ENCODE measurements at regions not wholly inside any gene's neighbourhood (a gene's known extent, or its start where the extent isn't known, plus 50 kb on each side); places are given as distances from the start of the nearest gene placed in this dataset.

DNA sequence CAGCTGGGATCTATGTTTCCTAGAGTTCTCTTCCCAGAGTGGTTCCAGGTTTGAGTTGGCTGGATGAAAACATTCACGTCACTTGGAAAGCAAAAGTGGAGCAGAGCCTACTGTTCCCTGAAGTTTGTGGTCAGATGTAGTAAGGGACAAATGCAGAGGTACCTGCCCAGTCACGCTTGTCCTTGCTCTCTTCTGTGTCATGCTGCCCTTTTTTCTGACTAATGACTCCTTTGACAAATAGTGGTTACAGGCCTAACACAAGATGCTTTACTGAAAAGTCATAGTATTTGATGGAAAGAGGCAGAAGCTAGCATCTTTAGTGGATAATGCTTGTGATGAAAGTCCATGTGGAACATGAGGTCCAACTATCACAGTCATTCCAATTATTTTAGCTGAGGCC is 881.4 kb upstream of the B3GALT2 start:
- TF ChIP-seq, protein P1, sequence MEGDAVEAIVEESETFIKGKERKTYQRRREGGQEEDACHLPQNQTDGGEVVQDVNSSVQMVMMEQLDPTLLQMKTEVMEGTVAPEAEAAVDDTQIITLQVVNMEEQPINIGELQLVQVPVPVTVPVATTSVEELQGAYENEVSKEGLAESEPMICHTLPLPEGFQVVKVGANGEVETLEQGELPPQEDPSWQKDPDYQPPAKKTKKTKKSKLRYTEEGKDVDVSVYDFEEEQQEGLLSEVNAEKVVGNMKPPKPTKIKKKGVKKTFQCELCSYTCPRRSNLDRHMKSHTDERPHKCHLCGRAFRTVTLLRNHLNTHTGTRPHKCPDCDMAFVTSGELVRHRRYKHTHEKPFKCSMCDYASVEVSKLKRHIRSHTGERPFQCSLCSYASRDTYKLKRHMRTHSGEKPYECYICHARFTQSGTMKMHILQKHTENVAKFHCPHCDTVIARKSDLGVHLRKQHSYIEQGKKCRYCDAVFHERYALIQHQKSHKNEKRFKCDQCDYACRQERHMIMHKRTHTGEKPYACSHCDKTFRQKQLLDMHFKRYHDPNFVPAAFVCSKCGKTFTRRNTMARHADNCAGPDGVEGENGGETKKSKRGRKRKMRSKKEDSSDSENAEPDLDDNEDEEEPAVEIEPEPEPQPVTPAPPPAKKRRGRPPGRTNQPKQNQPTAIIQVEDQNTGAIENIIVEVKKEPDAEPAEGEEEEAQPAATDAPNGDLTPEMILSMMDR (IDR thresholded peaks at IDR 0.05): no peak
- TF ChIP-seq POLR2A (IDR thresholded peaks at IDR 0.05): no peak

Measured in thyroid gland (tissue), 4 donors.